ENCODE measurements at regions not wholly inside any gene's neighbourhood (a gene's known extent, or its start where the extent isn't known, plus 50 kb on each side); places are given as distances from the start of the nearest gene placed in this dataset.

- POLR2A ChIA-PET = no interaction called here
- CTCF ChIA-PET = no interaction called here
- DNase-seq (ENCODE audit: extremely low spot score) = no peak
- TF ChIP-seq, protein P1, sequence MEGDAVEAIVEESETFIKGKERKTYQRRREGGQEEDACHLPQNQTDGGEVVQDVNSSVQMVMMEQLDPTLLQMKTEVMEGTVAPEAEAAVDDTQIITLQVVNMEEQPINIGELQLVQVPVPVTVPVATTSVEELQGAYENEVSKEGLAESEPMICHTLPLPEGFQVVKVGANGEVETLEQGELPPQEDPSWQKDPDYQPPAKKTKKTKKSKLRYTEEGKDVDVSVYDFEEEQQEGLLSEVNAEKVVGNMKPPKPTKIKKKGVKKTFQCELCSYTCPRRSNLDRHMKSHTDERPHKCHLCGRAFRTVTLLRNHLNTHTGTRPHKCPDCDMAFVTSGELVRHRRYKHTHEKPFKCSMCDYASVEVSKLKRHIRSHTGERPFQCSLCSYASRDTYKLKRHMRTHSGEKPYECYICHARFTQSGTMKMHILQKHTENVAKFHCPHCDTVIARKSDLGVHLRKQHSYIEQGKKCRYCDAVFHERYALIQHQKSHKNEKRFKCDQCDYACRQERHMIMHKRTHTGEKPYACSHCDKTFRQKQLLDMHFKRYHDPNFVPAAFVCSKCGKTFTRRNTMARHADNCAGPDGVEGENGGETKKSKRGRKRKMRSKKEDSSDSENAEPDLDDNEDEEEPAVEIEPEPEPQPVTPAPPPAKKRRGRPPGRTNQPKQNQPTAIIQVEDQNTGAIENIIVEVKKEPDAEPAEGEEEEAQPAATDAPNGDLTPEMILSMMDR (IDR thresholded peaks at IDR 0.05; ENCODE audit: control extremely low read depth, extremely low read depth, low read depth, missing control alignments) = no peak
These were observed 608.9 kb downstream of the SUCLG1 start for GRCh38 chr2:83850071-83850725.

DNA sequence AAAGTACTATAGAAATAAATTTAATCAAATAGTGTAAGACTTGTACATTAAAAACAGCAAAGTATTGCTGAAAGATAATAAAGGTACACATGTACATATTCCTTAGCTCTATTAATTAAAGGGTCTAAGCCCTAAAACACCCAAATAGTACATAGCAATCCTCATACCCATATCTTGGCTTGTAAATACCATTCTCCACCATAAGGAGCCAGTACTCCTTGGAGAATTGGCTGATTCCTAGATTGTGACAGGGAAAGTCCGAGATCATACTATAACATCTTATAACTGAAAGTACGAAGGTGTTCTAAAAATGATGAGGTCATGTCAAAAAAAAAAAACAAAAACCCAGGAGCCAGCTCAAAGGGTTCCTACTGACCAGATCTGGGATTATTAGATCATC is 614.6 kb downstream of the SUCLG1 start:
- DNase-seq (ENCODE audit: extremely low spot score) = no peak
- TF ChIP-seq, protein P1 (IDR thresholded peaks at IDR 0.05; ENCODE audit: control extremely low read depth, extremely low read depth, low read depth, missing control alignments) = no peak
- POLR2A ChIA-PET = no interaction called here
- CTCF ChIA-PET = no interaction called here

GRCh38 chr2:83842421-83842820 is 616.7 kb downstream of the SUCLG1 start:
- DNase-seq (ENCODE audit: extremely low spot score) = no peak
- POLR2A ChIA-PET = no interaction called here
- CTCF ChIA-PET = no interaction called here
- TF ChIP-seq, protein P1 (IDR thresholded peaks at IDR 0.05; ENCODE audit: control extremely low read depth, extremely low read depth, low read depth, missing control alignments) = no peak

GRCh38 chr2:83837823-83838222 is 621.3 kb downstream of the SUCLG1 start:
- POLR2A ChIA-PET = no interaction called here
- TF ChIP-seq, protein P1 (IDR thresholded peaks at IDR 0.05; ENCODE audit: control extremely low read depth, extremely low read depth, low read depth, missing control alignments) = no peak

DNA sequence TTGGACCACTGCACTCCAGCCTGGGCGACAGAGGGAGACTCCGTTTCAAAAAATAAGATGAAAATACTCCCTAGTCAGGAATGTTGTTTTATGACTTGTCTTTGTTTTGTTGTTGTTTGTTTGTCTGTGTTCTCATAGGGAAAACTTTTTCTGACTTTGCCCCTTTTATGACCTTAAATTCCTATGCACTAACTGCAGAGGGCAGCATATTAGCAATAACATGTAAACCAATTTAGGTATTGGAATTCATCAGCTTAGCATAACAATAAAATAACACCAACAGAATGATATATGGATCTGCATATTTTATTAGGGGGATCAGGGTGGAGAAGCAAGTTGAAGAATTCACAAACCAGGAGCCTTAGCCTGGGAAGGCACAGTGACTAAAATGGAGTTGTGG is 631.5 kb downstream of the SUCLG1 start:
- ChIA-PET POLR2A (no interaction called here), CTCF (interaction anchor here (1.4 kb wide), 1 partner anchor 195 kb away, joined by 4 read pairs; no protein-coding TSS in a partner anchor)
- DNase-seq (ENCODE audit: extremely low spot score) = no peak
- TF ChIP-seq, protein P1 (IDR thresholded peaks at IDR 0.05; ENCODE audit: control extremely low read depth, extremely low read depth, low read depth, missing control alignments) = no peak

More at GRCh38 chr2:83837823-83838222, 621.3 kb downstream of the SUCLG1 start:
- no peak for DNase-seq (ENCODE audit: extremely low spot score)
- CTCF ChIA-PET = no interaction called here

GRCh38 chr2:83826577-83826976 is 632.5 kb downstream of the SUCLG1 start:
- TF ChIP-seq, protein P1 (IDR thresholded peaks at IDR 0.05; ENCODE audit: control extremely low read depth, extremely low read depth, low read depth, missing control alignments) = no peak
- DNase-seq (ENCODE audit: extremely low spot score) = no peak
- ChIA-PET POLR2A (no interaction called here), CTCF (interaction anchor here (1.4 kb wide), 1 partner anchor 196 kb away, joined by 4 read pairs; no protein-coding TSS in a partner anchor)
